ACC112 (cell line): ENCODE measurements at regions not wholly inside any gene's neighbourhood (a gene's known extent, or its start where the extent isn't known, plus 50 kb on each side); places are given as distances from the start of the nearest gene placed in this dataset.

Source experiments
- H2AFZ ChIP-seq: fragments of 200-600 bp; sonication (generic); one replicate; pipeline ENCODE4 v1.6.0; 2017; ENCODE audit warnings: antibody characterized with exemption, low read length; ENCODE audit not compliant: unreplicated experiment
- H3K27ac ChIP-seq: fragments of 200-600 bp; sonication (generic); 2 replicates; pipeline ENCODE4 v1.5.1; 2014; ENCODE audit warnings: low read depth, mild to moderate bottlenecking, antibody characterized with exemption, low read length, moderate library complexity
- H3K27me3 ChIP-seq: fragments of 200-600 bp; sonication (generic); 2 replicates; pipeline ENCODE4 v1.6.1; 2014; ENCODE audit warnings: mild to moderate bottlenecking, antibody characterized with exemption, low read length, moderate library complexity, mixed read lengths; ENCODE audit not compliant: insufficient read depth
- H3K36me3 ChIP-seq: fragments of 200-600 bp; sonication (generic); 2 replicates; pipeline ENCODE4 v1.6.1; 2016; ENCODE audit warnings: mild to moderate bottlenecking, antibody characterized with exemption, low read length, moderate library complexity, mixed read lengths; ENCODE audit not compliant: insufficient read depth
- H3K4me1 ChIP-seq: fragments of 200-600 bp; sonication (generic); one replicate; pipeline ENCODE4 v1.6.1; 2016; ENCODE audit warnings: low read length, mixed read lengths; ENCODE audit not compliant: insufficient read depth, unreplicated experiment, control insufficient read depth
- H3K4me3 ChIP-seq: fragments of 200-600 bp; sonication (generic); 2 replicates; pipeline ENCODE4 v1.5.1; 2014; ENCODE audit warnings: mild to moderate bottlenecking, low read depth, low read length
- H3K79me2 ChIP-seq: fragments of 200-600 bp; sonication (generic); one replicate; pipeline ENCODE4 v1.6.0; 2016; ENCODE audit warnings: low read length; ENCODE audit not compliant: control insufficient read depth, unreplicated experiment, insufficient read depth

DNA sequence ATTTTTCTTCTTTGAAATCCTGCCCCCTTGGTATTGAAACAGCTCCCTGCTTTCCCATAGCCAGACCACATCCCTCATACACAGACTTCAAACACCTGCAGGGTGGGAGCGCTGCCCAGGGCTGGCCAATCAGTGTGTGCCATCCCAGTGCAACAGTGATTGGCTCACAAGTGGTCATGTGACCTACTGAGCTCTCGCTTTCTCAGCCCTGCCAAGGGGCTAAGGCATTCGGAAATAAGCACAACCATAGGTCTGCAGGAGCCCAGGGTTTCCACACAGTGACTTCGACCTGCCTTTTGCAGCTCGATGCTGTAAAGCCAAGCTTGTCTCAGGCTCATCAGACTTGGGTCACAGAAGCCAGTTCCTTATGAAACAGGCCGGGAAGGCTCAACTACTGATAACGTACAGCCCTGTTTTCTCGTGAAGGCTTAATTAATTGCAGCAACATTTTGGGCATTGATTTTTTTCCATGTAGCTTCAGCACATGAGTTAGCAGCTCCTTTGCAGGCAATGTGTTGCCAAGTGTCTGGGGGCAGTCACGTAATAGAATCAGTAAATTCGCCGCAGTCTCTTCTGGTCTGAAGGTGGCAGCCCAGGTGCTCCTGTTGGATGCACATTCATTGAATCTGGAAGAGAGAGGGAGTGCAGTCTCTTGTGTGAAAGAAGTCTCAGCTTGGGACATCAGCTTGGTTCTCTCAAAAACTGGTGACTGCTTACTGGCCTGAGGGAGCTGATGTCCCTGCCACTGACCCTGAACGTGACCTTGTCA lies 1091.8 kb downstream of the AACS start:
- H3K27me3 ChIP-seq: no peaks in the 10 kb centered on the region
- no peaks in the 10 kb centered on the region for H3K79me2 ChIP-seq
- H3K4me3 ChIP-seq: no peak overlapping the region
- no peaks in the 10 kb centered on the region for H3K4me1 ChIP-seq
- H2AFZ ChIP-seq: no peak overlapping the region
- no peak overlapping the region for H3K27ac ChIP-seq
- H3K36me3 ChIP-seq: no peaks in the 10 kb centered on the region

GRCh38 chr12:126157575-126157966 lies 1092.3 kb downstream of the AACS start:
- Histone ChIP-seq H2AFZ (no peak overlapping the region), H3K4me3 (no peak overlapping the region), H3K27ac (no peak overlapping the region), H3K79me2 (no peaks in the 10 kb centered on the region), H3K4me1 (no peaks in the 10 kb centered on the region), H3K36me3 (no peaks in the 10 kb centered on the region), H3K27me3 (no peaks in the 10 kb centered on the region)

DNA sequence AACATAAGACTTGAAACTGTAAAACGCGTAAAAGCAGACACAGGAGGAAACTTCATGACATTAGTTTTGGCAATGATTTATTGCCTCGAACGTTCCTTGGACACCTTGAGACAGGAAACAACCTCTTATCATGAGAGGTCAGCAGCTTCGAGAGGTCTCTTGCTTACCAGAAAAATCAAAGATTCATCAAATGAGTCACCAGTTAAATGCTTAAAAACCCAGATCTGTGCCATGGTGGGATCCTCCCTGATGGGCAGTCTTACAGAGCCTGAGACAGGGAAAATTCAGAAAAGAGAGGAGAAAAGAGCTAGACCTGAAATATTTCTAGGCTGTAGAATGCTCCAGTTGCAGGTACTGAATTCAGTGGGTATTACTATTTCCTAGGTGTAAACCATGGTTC lies 1093.9 kb downstream of the AACS start:
- Histone ChIP-seq H3K27me3 (no peaks in the 10 kb centered on the region), H3K4me3 (no peak overlapping the region), H3K36me3 (no peaks in the 10 kb centered on the region), H2AFZ (no peak overlapping the region), H3K4me1 (no peaks in the 10 kb centered on the region), H3K79me2 (no peaks in the 10 kb centered on the region), H3K27ac (no peak overlapping the region)

- no peaks in the 10 kb centered on the region for H3K79me2 ChIP-seq
- no peak overlapping the region for H2AFZ ChIP-seq
- H3K4me3 ChIP-seq: no peak overlapping the region
- no peaks in the 10 kb centered on the region for H3K27me3 ChIP-seq
- H3K27ac ChIP-seq: no peak overlapping the region
- no peaks in the 10 kb centered on the region for H3K4me1 ChIP-seq
- no peaks in the 10 kb centered on the region for H3K36me3 ChIP-seq
These were observed 1095.7 kb downstream of the AACS start for GRCh38 chr12:126160912-126161311.

DNA sequence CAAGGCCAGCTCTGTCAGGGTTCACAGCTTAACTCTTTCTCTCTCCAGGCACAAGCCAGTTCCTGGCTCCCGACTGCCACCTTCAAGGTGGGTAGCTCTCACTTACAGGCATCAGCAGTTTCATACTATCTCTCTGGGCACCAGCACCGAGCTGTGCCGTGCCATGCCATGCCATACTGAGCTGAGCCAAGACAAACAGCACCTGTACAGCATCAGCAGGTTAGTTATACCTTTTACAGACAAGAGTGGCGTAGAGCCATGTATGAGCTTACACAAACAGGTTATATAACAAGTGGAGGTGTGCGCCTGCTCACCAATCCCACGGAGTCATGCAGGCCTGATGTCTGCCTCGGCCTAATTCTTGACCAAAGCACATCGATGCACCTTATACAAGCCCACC lies 1098.7 kb downstream of the AACS start:
- Histone ChIP-seq H3K27ac (no peak overlapping the region), H3K4me3 (no peak overlapping the region), H3K4me1 (no peaks in the 10 kb centered on the region), H3K79me2 (no peaks in the 10 kb centered on the region), H3K27me3 (no peaks in the 10 kb centered on the region), H3K36me3 (no peaks in the 10 kb centered on the region), H2AFZ (no peak overlapping the region)

GRCh38 chr12:126171937-126172559 lies 1106.8 kb downstream of the AACS start:
- H3K27ac ChIP-seq: no peak overlapping the region
- no peak overlapping the region for H2AFZ ChIP-seq
- no peaks in the 10 kb centered on the region for H3K27me3 ChIP-seq
- H3K36me3 ChIP-seq: no peaks in the 10 kb centered on the region
- H3K4me3 ChIP-seq: no peak overlapping the region
- peaks cover 4% of the 10 kb centered on the region for H3K4me1 ChIP-seq
- no peaks in the 10 kb centered on the region for H3K79me2 ChIP-seq

- Histone ChIP-seq H3K79me2 (no peaks in the 10 kb centered on the region), H2AFZ (no peak overlapping the region), H3K27me3 (no peaks in the 10 kb centered on the region), H3K4me1 (no peaks in the 10 kb centered on the region), H3K27ac (no peak overlapping the region), H3K36me3 (no peaks in the 10 kb centered on the region), H3K4me3 (no peak overlapping the region)
These were observed 1117.5 kb downstream of the AACS start for GRCh38 chr12:126182619-126183236.

DNA sequence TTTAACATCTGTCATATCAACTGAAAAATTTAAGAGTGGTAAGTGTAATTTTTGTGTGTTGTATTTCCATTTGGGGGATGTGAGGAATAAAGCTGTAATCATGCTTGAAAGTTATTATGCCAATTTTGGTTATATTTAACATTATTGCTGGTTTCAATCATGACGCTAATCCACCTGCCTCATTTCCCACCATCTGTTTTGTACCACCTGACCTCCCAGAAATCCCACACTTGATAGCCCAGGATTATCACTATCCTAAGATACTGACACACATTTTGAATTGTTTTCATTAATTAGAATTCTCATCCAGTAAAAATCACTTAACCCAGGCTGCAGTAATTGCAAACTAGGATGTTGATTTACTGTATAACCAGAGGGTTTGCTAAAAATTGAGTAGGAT lies 1119.8 kb downstream of the AACS start:
- Histone ChIP-seq H3K27me3 (no peaks in the 10 kb centered on the region), H3K79me2 (no peaks in the 10 kb centered on the region), H3K27ac (no peak overlapping the region), H3K4me3 (no peak overlapping the region), H2AFZ (no peak overlapping the region), H3K4me1 (no peaks in the 10 kb centered on the region), H3K36me3 (no peaks in the 10 kb centered on the region)

- Histone ChIP-seq H3K27ac (no peak overlapping the region), H3K79me2 (no peaks in the 10 kb centered on the region), H3K27me3 (no peaks in the 10 kb centered on the region), H2AFZ (no peak overlapping the region), H3K36me3 (no peaks in the 10 kb centered on the region), H3K4me3 (no peak overlapping the region), H3K4me1 (no peaks in the 10 kb centered on the region)
These were observed 1124.6 kb downstream of the AACS start for GRCh38 chr12:126189856-126190255.

GRCh38 chr12:126191031-126191891 lies 1126.0 kb downstream of the AACS start:
- H3K4me1 ChIP-seq: no peaks in the 10 kb centered on the region
- H3K4me3 ChIP-seq: peak overlapping the region; percentile 65
- H3K79me2 ChIP-seq: no peaks in the 10 kb centered on the region
- H2AFZ ChIP-seq: peak overlapping the region; percentile 34
- no peak overlapping the region for H3K27ac ChIP-seq
- no peaks in the 10 kb centered on the region for H3K36me3 ChIP-seq
- no peaks in the 10 kb centered on the region for H3K27me3 ChIP-seq
